GM12864 (cell line): ENCODE measurements at regions not wholly inside any gene's neighbourhood (a gene's known extent, or its start where the extent isn't known, plus 50 kb on each side); places are given as distances from the start of the nearest gene placed in this dataset.
"Not testable (repeated sequence)": the region's sequence is repeated elsewhere in the genome, so short reads cannot be mapped to it uniquely, and the experiment has no call there.

Experiments used
- DNase-seq: peaks from one replicate; pipeline ENCODE4 v3.0.0-alpha.2; 2011; ENCODE audit warnings: low read depth
- H3K4me3 ChIP-seq: 2 replicates; pipeline ENCODE4 v1.5.1; 2011; ENCODE audit warnings: mild to moderate bottlenecking, low read depth, low read length, control low read depth
- TF ChIP-seq, protein P1 (sequence below): IDR thresholded peaks from 2 replicates; pipeline ENCODE4 v1.5.1; 2011; ENCODE audit warnings: low read depth, mild to moderate bottlenecking, moderate library complexity, low read length, control low read depth, inconsistent platforms; ENCODE audit errors: missing control alignments

- no peak overlapping the region for H3K4me3 ChIP-seq
- TF ChIP-seq, protein P1, sequence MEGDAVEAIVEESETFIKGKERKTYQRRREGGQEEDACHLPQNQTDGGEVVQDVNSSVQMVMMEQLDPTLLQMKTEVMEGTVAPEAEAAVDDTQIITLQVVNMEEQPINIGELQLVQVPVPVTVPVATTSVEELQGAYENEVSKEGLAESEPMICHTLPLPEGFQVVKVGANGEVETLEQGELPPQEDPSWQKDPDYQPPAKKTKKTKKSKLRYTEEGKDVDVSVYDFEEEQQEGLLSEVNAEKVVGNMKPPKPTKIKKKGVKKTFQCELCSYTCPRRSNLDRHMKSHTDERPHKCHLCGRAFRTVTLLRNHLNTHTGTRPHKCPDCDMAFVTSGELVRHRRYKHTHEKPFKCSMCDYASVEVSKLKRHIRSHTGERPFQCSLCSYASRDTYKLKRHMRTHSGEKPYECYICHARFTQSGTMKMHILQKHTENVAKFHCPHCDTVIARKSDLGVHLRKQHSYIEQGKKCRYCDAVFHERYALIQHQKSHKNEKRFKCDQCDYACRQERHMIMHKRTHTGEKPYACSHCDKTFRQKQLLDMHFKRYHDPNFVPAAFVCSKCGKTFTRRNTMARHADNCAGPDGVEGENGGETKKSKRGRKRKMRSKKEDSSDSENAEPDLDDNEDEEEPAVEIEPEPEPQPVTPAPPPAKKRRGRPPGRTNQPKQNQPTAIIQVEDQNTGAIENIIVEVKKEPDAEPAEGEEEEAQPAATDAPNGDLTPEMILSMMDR, result no peak
Measured at GRCh38 chr9:65426231-65426630, 141.2 kb upstream of the FOXD4L5 start.

DNA sequence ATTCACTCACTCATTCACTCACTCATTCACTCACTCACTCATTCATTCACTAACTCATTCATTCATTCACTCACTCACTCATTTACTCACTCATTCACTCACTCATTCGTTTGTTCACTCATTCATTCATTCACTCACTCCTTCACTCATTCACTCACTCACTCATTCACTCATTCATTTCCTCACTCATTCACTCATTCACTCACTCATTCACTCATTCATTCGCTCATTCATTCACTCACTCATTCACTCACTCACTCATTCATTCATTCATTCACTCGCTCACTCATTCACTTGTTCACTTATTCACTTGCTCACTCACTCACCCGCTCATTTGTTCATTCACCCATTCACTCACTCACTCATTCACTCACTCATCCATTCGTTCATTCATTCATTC lies 140.2 kb upstream of the FOXD4L5 start:
- DNase-seq, H3K4me3 ChIP-seq: not testable (repeated sequence)

More at GRCh38 chr9:65426231-65426630, 141.2 kb upstream of the FOXD4L5 start:
- DNase-seq, result no peak

- DNase-seq, result not testable (repeated sequence)
Measured at GRCh38 chr9:65424437-65424984, 139.5 kb upstream of the FOXD4L5 start.

DNA sequence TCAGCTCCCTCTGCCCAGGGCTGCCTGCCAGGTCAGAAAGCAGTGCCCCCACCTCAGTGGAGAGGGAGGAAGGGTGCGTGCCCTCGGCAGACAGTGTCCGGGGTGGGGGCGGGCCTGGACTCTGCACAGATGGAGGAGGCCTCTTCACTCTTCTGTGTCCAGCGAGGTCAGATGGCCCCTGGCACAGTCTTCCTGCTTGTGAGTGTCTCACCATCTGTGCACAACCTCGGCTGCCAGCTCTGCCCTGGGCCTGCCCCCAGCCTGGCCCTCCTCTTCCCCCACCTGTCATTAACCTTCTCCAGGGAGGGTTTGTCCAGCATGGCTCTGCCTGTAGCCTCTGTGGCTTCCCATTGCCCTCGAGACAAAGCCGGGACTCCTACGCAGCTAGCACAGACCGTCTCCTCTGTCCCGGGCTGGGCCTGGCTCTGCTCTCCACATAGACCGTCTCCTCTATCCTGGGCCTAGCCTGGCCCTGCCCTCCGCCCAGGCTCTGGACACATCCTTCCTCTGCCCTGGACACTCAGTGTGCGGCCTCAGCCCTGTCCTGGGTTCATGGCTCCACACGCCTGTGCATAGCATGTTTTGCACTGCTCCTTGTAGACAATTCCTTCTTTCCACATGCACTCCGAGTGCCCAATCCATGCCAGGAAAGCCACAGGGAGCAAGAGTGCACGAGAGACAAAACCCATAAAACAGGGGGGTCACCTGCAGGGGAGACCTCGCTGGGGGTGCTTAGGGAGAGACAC lies 138.9 kb upstream of the FOXD4L5 start:
- H3K4me3 ChIP-seq, DNase-seq: not testable (repeated sequence)

More at GRCh38 chr9:65424437-65424984, 139.5 kb upstream of the FOXD4L5 start:
- H3K4me3 ChIP-seq, result not testable (repeated sequence)

GRCh38 chr9:65422966-65423690 lies 138.1 kb upstream of the FOXD4L5 start:
- DNase-seq, H3K4me3 ChIP-seq: not testable (repeated sequence)

DNA sequence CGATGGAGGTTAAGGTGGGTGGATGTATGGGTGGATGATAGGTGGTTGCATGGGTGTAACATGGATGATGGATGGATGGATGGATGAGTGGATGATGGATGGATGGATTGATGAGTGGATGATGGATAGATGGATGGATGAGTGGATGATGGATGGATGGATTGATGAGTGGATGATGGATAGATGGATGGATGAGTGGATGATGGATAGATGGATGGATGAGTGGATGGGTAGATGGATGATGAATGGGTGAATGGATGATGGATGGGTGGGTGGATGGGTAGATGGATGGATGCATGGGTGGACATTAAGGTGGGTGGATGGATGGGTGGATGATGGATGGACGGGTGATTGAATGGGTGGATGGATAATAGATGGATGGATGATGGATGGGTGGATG lies 136.5 kb upstream of the FOXD4L5 start:
- not testable (repeated sequence) for H3K4me3 ChIP-seq, DNase-seq

DNA sequence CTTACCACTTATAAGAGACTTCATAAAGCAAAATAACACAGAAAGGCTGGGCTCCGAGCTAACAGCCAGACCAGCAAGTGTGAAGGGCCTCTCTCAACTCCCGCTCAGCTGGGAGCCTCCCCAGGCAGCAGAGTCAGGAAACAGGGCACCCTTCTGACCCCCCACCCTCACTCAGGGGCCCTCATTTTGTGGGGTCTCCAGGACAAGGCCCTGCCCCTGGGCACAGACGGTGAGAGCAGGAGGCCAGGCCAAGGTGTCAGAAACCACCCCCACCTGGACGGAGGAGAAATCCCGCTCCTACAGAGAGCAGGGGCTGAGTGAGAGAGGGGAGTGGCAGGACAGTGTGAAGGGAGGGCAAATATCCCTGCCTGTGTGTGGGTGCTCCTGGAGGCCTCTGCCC lies 135.8 kb upstream of the FOXD4L5 start:
- no peak for DNase-seq
- TF ChIP-seq, protein P1, result no peak

DNA sequence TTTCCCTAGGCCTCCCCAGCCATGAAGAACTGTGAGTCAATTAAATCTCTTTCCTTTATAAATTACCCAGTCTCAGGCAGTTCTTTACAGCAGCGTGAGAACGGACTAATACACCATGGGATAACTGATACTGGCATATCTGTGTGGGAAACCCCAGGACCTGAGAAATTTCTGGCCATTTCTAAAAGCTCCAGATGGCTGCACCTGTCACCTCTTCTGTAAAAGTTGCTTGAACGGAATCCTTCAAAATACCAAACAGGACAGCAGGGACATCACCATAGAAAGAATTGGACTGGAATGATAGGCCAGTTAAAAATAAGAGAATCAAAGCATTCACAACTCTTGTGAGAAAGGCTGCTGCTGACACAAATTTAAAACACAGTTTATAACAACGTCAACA lies 134.0 kb upstream of the FOXD4L5 start:
- not testable (repeated sequence) for H3K4me3 ChIP-seq, DNase-seq

More for the DNA sequence above, 135.8 kb upstream of the FOXD4L5 start:
- H3K4me3 ChIP-seq, result no peak overlapping the region

GRCh38 chr9:65416948-65417347 lies 131.9 kb upstream of the FOXD4L5 start:
- not testable (repeated sequence) for H3K4me3 ChIP-seq, DNase-seq

DNA sequence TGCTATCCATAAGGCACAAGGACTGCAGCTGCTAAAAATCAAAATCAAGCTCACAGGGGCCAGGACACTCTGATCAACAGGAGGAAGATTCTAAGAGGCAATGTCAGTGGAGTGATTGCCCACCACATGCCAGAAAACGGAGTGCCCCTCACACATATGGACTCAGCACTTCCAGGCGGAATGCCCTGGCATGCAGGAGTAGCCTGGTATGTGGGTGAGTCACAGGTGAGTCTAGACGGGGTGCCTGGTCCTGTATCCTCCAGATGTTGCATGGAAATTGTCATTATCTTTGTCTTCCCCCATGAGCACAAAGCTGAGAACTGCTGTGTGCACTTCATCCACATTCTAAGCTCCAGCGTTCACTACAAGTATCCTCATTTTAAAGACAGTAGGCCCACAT lies 129.2 kb upstream of the FOXD4L5 start:
- not testable (repeated sequence) for DNase-seq, H3K4me3 ChIP-seq

GRCh38 chr9:65413371-65413770 lies 128.4 kb upstream of the FOXD4L5 start:
- DNase-seq, H3K4me3 ChIP-seq: not testable (repeated sequence)

GRCh38 chr9:65411901-65412300 lies 126.9 kb upstream of the FOXD4L5 start:
- DNase-seq, result no peak
- TF ChIP-seq, protein P1, result no peak
- no peak overlapping the region for H3K4me3 ChIP-seq
